Common myeloid progenitor, CD34-positive (primary cell): ENCODE measurements at regions not wholly inside any gene's neighbourhood (a gene's known extent, or its start where the extent isn't known, plus 50 kb on each side); places are given as distances from the start of the nearest gene placed in this dataset.

Source experiments
- CTCF ChIA-PET: fragments of 350-600 bp; sonication (Branson Sonifier 250); formaldehyde crosslinking; loops from one replicate; lab custom pipeline; 2021; ENCODE audit warnings: antibody characterized with exemption; lab: Charles Lee
- POLR2A ChIA-PET: fragments of 350-600 bp; sonication (Branson Sonifier 250); formaldehyde crosslinking; loops from one replicate; lab custom pipeline; 2021; ENCODE audit warnings: antibody characterized with exemption; lab: Charles Lee
- DNase-seq, 3 donors: peaks; one replicate each; pipeline versions ENCODE4 v3.0.0 to v3.0.0-alpha.2; 2013
- H3K27ac ChIP-seq, 2 experiments: 1 replicate in 1 of 2; 2 replicates in 1 of 2; pipeline ENCODE4 v1.7.0; 2013; ENCODE audit warnings: inconsistent platforms in 2 of 2, low read length in 2 of 2, mild to moderate bottlenecking in 2 of 2, low read depth in 1 of 2, moderate library complexity in 1 of 2; ENCODE audit not compliant: severe bottlenecking in 2 of 2, insufficient read depth in 1 of 2, poor library complexity in 1 of 2
- H3K27me3 ChIP-seq, 5 experiments: replicated peaks in 2 of 5; 1 replicate in 3 of 5; 2 replicates in 2 of 5; pipeline versions ENCODE4 v1.6.1 to v1.7.0; 2013; ENCODE audit warnings: low read length in 4 of 5, mild to moderate bottlenecking in 2 of 5, moderate library complexity in 2 of 5, inconsistent platforms in 1 of 5; ENCODE audit not compliant: insufficient read depth in 5 of 5, control insufficient read depth in 4 of 5
- H3K36me3 ChIP-seq, 4 experiments: 1 replicate in 2 of 4; 2 replicates in 2 of 4; pipeline versions ENCODE4 v1.6.1 to v1.7.0; 2013; ENCODE audit warnings: low read length in 3 of 4, control low read depth in 1 of 4, mild to moderate bottlenecking in 1 of 4; ENCODE audit not compliant: control insufficient read depth in 4 of 4, insufficient read depth in 4 of 4
- H3K4me1 ChIP-seq, 4 experiments: 1 replicate in 3 of 4; 2 replicates in 1 of 4; pipeline versions ENCODE4 v1.6.1 to v1.7.1; 2013; ENCODE audit warnings: low read length in 3 of 4, mild to moderate bottlenecking in 3 of 4, control low read depth in 1 of 4, inconsistent platforms in 1 of 4, moderate library complexity in 1 of 4; ENCODE audit not compliant: control insufficient read depth in 4 of 4, insufficient read depth in 4 of 4; ENCODE audit errors: control extremely low read depth in 1 of 4
- H3K4me3 ChIP-seq, 7 experiments: 1 replicate in 4 of 7; 2 replicates in 3 of 7; pipeline versions ENCODE4 v1.5.1 to v1.7.0; 2013; ENCODE audit warnings: mild to moderate bottlenecking in 7 of 7, low read length in 6 of 7, moderate library complexity in 6 of 7, inconsistent platforms in 2 of 7, low read depth in 2 of 7, control low read depth in 1 of 7; ENCODE audit not compliant: insufficient read depth in 4 of 7, control insufficient read depth in 1 of 7; ENCODE audit errors: extremely low read depth in 1 of 7
- H3K9me3 ChIP-seq, 5 experiments: 1 replicate in 4 of 5; 2 replicates in 1 of 5; pipeline versions ENCODE4 v1.6.1 to v1.7.1; 2013; ENCODE audit warnings: low read length in 4 of 5, mild to moderate bottlenecking in 2 of 5, inconsistent platforms in 1 of 5, low read depth in 1 of 5, moderate library complexity in 1 of 5; ENCODE audit not compliant: control insufficient read depth in 4 of 5, insufficient read depth in 2 of 5; ENCODE audit errors: control extremely low read depth in 1 of 5
- WGBS: methylation state at CpG from one replicate; pipeline ENCODE4 v1.1.5; 2013; ENCODE audit not compliant: insufficient coverage; 5-methylcytosine and 5-hydroxymethylcytosine counted together

GRCh38 chr10:81108516-81109199, 571.0 kb downstream of the SH2D4B start:
- 61% methylated on average over 2 of the region's 3 CpGs for WGBS
- no peaks in the 10 kb centered on the region for H3K4me1 ChIP-seq
- CTCF ChIA-PET: interaction anchor here (2.2 kb wide), 1 partner anchor 15 kb away, joined by 4 read pairs; no protein-coding TSS in a partner anchor
- no peaks in the 10 kb centered on the region for H3K9me3 ChIP-seq
- POLR2A ChIA-PET: no interaction called here
- H3K36me3 ChIP-seq: no peaks in the 10 kb centered on the region
- H3K27me3 ChIP-seq: no peaks in the 10 kb centered on the region
- H3K27ac ChIP-seq: no peak overlapping the region
- DNase-seq: peak; percentile 15 to 76 (median 72)
- no peak overlapping the region for H3K4me3 ChIP-seq

DNA sequence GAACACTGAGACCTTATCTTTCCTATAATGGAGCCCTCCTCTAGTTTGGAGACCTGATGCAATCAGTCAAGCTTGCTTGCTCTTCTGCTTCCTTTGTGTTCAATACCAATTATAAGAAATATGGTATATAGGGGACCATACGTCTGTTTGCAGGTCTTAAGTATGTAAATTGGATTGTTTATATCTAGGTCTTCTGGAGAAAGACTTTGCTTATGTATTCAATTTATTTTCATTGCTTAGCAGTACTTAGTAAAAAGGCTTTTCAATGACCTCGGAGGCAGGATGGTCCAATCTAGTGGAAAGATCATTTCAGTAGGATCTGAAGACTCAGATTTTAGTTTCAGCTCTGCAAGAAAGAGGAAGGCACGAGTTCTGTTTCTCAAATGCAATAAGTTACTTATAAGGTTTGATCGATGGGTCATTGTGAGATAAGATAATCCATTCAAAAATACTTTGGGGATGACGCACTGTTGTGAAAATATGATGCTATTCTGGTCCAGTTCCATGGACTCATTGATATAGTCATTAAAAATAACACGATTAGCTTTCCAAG, 571.6 kb downstream of the SH2D4B start:
- POLR2A ChIA-PET: no interaction called here
- WGBS: 100% methylated on average over 3 of the region's 6 CpGs
- no peak for DNase-seq
- H3K27ac ChIP-seq: no peak overlapping the region
- no peaks in the 10 kb centered on the region for H3K4me1 ChIP-seq
- CTCF ChIA-PET: no interaction called here
- H3K9me3 ChIP-seq: no peaks in the 10 kb centered on the region
- H3K36me3 ChIP-seq: no peaks in the 10 kb centered on the region
- H3K4me3 ChIP-seq: no peak overlapping the region
- no peaks in the 10 kb centered on the region for H3K27me3 ChIP-seq

GRCh38 chr10:81116201-81116600, 578.5 kb downstream of the SH2D4B start:
- POLR2A ChIA-PET: no interaction called here
- H3K27me3 ChIP-seq: no peaks in the 10 kb centered on the region
- no peaks in the 10 kb centered on the region for H3K36me3 ChIP-seq
- DNase-seq: no peak
- no CpG with 5 or more reads among the region's 4 CpGs for WGBS
- H3K9me3 ChIP-seq: peaks cover 0 to 1% (median 0%) of the 10 kb centered on the region in 5 experiments
- H3K4me1 ChIP-seq: no peaks in the 10 kb centered on the region
- H3K27ac ChIP-seq: no peak overlapping the region
- no peak overlapping the region for H3K4me3 ChIP-seq
- CTCF ChIA-PET: no interaction called here

GRCh38 chr10:81116990-81117389, 579.3 kb downstream of the SH2D4B start:
- Histone ChIP-seq H3K27me3 (no peaks in the 10 kb centered on the region), H3K36me3 (no peaks in the 10 kb centered on the region), H3K27ac (no peak overlapping the region), H3K9me3 (peaks cover 0 to 1% (median 0%) of the 10 kb centered on the region in 5 experiments), H3K4me1 (no peaks in the 10 kb centered on the region), H3K4me3 (no peak overlapping the region)
- DNase-seq: no peak
- ChIA-PET CTCF (no interaction called here), POLR2A (no interaction called here)

DNA sequence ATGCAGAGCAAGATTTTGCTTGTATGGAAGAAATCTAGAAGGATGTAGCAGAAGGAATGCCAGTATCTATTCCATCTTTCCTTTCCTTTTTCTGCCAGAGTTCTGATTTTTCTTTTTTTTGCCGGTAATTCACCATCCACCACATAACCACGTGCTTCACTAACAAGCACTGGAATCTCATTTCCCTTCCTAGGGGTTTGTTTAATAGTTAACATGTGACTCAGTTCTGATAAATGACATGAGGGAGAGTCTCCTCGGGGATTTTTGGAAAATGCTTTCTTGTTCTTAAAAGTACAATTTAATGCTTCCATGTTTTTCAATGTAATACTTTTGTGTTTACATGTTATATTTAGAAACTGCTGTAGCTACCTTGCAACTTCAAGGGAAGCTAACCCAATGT, 590.2 kb downstream of the SH2D4B start:
- CTCF ChIA-PET: no interaction called here
- Histone ChIP-seq H3K27ac (no peak overlapping the region), H3K4me1 (no peaks in the 10 kb centered on the region), H3K4me3 (no peak overlapping the region), H3K36me3 (no peaks in the 10 kb centered on the region), H3K9me3 (no peaks in the 10 kb centered on the region), H3K27me3 (peaks cover 0 to 2% (median 0%) of the 10 kb centered on the region in 5 experiments)
- no peak for DNase-seq
- POLR2A ChIA-PET: no interaction called here
- no CpG with 5 or more reads among the region's 3 CpGs for WGBS

DNA sequence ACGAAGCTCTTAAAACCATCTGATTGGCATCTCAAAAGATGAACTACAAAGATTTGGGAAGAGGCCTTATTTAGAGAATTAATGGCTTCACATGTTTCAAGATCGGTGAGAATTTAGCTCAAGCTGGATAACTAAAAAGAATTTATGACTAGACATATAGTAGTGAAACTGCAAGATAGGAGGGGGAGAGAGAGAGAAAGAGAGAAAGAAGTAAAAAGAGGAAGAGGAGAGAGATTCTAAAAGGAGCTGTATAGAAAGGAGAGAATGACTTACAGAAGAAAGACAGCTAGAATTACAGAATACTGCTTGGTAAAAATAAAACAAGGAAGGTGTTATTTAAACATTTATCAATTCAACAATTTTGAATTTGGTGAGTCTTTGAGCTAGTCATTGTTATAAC, 592.3 kb downstream of the SH2D4B start:
- WGBS: 100% methylated on average over 1 of the region's 2 CpGs
- POLR2A ChIA-PET: no interaction called here

DNA sequence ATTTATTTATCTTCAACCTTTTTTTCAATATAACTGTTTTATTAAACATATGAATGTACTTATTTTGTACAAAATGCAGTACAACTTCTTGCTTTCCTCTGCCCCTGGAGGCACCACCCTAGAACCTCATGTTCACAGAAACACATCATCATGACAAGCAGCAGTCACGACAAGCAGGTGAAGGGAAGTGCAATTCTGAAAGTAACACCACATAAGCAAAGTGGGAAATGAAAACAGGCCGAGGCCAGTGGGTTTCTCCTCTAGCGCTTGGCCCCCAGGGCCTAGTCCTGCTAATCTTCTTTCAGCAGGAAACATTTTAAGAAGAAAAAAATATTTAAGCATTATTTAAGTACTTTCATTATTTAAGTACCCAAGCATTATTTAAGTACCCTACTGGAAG, 598.1 kb downstream of the SH2D4B start:
- H3K27me3 ChIP-seq: no peaks in the 10 kb centered on the region
- POLR2A ChIA-PET: no interaction called here
- no peaks in the 10 kb centered on the region for H3K36me3 ChIP-seq
- CTCF ChIA-PET: no interaction called here
- no peaks in the 10 kb centered on the region for H3K9me3 ChIP-seq
- no peak overlapping the region for H3K4me3 ChIP-seq
- no peaks in the 10 kb centered on the region for H3K4me1 ChIP-seq
- WGBS: 25% methylated on average over 1 of the region's 3 CpGs
- no peak for DNase-seq
- no peak overlapping the region for H3K27ac ChIP-seq

More for the DNA sequence above, 592.3 kb downstream of the SH2D4B start:
- H3K36me3 ChIP-seq: no peaks in the 10 kb centered on the region
- no peaks in the 10 kb centered on the region for H3K4me1 ChIP-seq
- DNase-seq: no peak
- H3K27me3 ChIP-seq: peaks cover 0 to 2% (median 0%) of the 10 kb centered on the region in 5 experiments
- H3K9me3 ChIP-seq: no peaks in the 10 kb centered on the region
- CTCF ChIA-PET: no interaction called here
- H3K4me3 ChIP-seq: no peak overlapping the region
- H3K27ac ChIP-seq: no peak overlapping the region
